Uterus (tissue), 2 donors: ENCODE measurements at regions not wholly inside any gene's neighbourhood (a gene's known extent, or its start where the extent isn't known, plus 50 kb on each side); places are given as distances from the start of the nearest gene placed in this dataset.

Experiments used
- CTCF ChIP-seq, 4 experiments: fragments of 200-600 bp in 2 of 4; fragments of 450-650 bp in 2 of 4; sonication (generic) in 2 of 4; IDR thresholded peaks; one replicate each; pipeline ENCODE4 v1.5.1; 2016 to 2019; ENCODE audit warnings: antibody characterized with exemption in 4 of 4, mild to moderate bottlenecking in 2 of 4, moderate library complexity in 1 of 4
- POLR2A ChIP-seq, 2 donors: fragments of 450-650 bp; IDR thresholded peaks; one replicate each; pipeline ENCODE4 v1.6.1; 2016; ENCODE audit warnings: antibody characterized with exemption in 2 of 2, mild to moderate bottlenecking in 1 of 2, moderate library complexity in 1 of 2

- no peak for TF ChIP-seq POLR2A (IDR thresholded peaks at IDR 0.05)
- TF ChIP-seq CTCF (IDR thresholded peaks at IDR 0.05): no peak
Observed at GRCh38 chr6:147708170-147708569, 199.7 kb downstream of the SAMD5 start.
